Activated effector memory CD4-positive, alpha-beta T cell treated with Interleukin-2 at 50 U/mL for 16 hours (primary cell): ENCODE measurements at regions not wholly inside any gene's neighbourhood (a gene's known extent, or its start where the extent isn't known, plus 50 kb on each side); places are given as distances from the start of the nearest gene placed in this dataset.
"Not testable (repeated sequence)": the region's sequence is repeated elsewhere in the genome, so short reads cannot be mapped to it uniquely, and the experiment has no call there.

Source experiments
- DNase-seq: peaks from one replicate; pipeline ENCODE4 v3.0.0-alpha.2; 2020

DNA sequence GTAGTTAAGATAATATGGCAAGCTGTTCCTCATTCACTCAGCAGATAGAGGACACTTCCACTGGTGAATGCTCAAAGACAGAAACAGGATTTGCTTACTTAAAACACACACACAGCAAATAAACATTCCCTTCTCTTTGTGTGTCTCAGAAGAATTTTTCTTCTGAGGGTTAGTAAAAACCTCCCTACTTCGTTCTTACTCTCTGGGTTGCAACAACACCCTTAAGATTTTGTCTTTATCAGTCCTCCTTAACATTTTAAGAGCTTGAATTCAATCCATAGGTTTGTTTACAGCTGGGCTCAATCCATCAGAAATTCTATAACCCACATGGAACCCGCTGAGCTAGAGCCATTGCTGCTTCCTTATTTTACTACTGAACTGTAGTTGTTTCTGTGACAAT, 237.4 kb upstream of the PIK3R1 start:
- DNase-seq = no peak

DNA sequence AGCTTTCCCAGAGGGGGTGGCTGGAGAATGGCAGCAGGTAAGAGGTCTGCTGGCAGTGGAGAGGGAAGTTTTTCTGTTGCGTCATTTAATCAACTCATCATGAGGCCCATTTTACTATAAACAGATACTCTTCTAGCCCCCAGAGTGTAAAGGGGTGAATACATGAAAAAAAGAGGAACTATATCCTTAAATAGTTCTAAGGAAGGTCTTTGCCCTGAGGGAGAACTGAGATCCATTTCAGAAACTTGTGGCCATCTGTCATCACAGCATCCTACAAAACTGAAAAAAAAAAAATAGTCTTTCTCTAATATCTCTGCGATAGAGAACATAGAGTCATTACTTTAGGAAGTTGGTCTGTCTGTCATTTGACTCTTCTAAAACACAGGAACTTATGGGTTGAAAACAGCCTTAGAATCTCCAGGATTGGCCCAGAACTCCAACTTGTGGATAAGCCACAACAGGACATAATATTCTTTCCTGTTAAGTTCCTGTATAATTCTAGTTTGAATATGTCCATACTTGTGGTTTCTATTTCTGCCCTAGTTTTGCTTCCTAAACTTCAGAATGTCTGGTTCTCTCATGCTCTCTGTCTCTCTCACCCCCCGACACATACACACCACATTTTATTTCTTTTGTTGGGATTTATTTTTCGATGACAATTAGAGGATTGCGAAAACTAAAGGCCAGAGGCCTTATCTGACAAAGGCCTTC, 238.5 kb upstream of the PIK3R1 start:
- DNase-seq = no peak

DNA sequence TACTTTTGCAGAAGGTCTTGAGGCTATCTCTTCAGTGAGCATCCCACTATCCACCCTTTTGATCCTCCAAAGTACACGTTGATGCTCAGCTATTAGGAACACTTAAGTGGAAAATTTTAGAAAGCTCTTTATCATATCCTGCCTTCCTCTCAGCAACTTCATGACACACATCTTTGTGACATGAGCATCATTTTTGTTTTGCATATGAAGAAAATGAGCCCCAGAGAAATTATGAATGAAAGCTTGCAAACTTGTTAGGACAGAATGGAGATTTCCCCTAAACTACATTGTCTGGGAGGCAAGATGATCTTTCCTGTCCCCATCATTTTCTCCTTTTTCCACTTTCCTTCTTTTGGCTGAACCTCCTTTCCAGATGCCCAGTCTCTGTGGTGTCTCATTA, 239.4 kb upstream of the PIK3R1 start:
- DNase-seq = no peak

DNA sequence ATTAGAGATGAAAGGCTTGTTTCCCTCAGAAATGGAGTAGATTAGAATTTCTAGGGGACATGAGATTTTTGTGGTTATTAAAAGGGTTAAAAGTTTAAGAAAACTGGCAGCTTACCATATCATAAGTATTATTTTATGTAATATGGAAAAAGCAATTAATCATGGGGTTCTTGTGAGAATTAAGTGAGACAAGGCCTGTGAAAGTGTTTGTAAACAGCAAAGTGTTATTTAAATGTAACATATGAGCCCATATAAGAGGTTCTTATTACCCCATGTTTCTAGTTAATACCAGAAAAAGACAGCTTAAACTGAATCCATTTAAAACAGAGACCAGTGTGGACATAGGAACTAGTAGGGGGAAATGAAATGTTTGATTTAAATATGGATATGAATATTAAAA, 241.1 kb upstream of the PIK3R1 start:
- DNase-seq = no peak

DNA sequence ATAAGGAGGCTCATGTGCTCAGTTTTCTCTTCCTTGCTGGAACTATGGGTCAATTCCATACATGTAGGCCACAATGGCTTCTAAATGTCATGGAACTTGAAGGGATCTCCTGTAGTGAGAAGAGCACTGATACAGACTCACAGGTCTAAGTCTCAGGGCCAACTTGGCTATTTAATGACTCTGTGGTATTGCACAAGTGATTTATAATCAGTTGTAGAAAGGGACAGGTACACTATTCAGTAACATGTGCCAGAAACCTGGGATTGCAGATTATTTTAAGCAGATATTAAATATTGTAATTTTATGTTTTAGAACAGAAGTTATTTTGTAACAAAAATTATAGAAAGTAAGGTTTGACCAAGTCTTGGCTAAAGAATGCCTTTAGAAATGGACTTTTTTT, 241.5 kb upstream of the PIK3R1 start:
- no peak for DNase-seq

- DNase-seq = no peak
These were observed 243.4 kb upstream of the PIK3R1 start for GRCh38 chr5:67971971-67972821.

GRCh38 chr5:67971223-67971830, 244.2 kb upstream of the PIK3R1 start:
- DNase-seq = no peak

GRCh38 chr5:67969631-67970030, 245.9 kb upstream of the PIK3R1 start:
- DNase-seq = no peak

DNA sequence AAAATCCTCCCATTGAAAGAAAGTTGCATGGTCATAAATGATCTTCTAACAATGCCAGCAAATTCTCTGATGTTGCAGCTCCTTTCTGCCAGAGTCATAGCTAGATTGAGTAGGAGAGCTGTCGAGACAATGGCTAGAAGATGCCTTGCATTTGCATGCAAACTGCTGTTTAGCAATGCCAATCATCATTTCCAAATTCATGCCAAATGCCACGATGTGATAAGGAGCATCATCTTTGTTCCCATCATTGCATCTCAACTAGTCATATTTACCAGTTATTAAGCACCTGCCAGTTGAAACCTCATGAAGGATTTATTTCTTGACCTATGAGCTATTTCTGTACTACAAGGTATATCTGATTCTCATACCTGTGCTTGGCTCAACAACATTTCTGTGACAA, 246.4 kb upstream of the PIK3R1 start:
- no peak for DNase-seq

DNA sequence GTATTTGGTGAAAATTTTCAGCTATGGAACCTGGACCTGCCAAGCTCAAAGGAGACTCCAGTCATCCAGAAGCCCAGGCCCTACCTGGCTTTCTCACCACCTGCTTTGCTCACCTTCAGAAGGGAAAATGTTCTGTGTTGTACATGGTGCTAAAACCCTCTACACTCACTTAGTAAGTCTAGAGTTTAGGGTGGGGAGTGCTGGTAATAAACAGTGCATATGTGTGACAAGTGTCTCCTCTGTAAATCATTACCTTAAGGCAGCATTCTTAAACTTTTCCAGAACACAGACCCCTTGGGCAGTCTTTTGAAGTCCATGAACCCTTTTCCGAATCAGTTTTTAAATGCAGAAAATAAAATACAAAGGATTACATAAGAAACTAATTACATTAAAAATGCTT, 248.8 kb upstream of the PIK3R1 start:
- DNase-seq = no peak

DNA sequence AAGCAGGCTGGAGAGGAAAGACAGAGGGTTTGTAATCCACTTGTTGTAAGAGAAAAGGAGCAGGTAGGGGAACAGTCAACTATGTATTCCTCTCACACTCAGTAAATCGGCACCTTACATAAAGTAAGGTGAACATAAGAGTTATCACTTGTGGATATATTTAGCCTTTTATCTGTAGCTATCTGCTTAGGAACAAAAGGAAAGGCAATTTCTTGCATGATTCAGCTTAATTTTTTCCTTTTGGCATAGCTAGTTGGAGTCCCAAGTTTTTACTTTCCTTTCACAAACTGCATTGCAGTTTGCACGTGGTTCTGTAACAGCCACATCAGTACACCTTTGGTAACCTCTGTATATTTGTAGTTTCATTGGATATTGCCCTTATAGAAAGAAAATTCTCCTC, 250.9 kb upstream of the PIK3R1 start:
- DNase-seq = no peak

GRCh38 chr5:67963789-67964519, 251.6 kb upstream of the PIK3R1 start:
- no peak for DNase-seq

- DNase-seq = no peak
These were observed 254.6 kb upstream of the PIK3R1 start for GRCh38 chr5:67960939-67961338.

GRCh38 chr5:67957374-67957773, 258.2 kb upstream of the PIK3R1 start:
- no peak for DNase-seq

GRCh38 chr5:67954351-67954750, 261.2 kb upstream of the PIK3R1 start:
- DNase-seq = no peak

DNA sequence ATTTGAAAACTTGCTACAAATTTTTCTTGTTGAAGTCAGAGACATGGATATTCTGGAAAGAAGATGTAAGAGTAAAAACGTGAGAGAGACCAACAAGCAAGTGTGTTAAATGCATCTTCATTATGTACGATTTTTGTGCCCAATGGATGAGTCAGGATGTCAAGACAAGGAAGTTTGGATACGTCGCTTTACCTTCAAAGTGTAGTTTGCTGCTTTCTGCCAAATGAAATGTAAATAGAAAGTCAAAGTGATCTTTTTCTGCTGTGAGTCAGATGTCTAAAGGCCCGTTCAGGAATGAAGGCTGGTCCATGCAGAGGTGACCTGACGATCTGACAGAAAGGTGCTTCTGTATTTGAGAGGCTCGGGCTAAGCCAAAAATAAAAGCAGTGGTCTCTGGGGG, 273.1 kb upstream of the PIK3R1 start:
- no peak for DNase-seq

- DNase-seq = no peak
These were observed 273.7 kb upstream of the PIK3R1 start for GRCh38 chr5:67941614-67942401.

DNA sequence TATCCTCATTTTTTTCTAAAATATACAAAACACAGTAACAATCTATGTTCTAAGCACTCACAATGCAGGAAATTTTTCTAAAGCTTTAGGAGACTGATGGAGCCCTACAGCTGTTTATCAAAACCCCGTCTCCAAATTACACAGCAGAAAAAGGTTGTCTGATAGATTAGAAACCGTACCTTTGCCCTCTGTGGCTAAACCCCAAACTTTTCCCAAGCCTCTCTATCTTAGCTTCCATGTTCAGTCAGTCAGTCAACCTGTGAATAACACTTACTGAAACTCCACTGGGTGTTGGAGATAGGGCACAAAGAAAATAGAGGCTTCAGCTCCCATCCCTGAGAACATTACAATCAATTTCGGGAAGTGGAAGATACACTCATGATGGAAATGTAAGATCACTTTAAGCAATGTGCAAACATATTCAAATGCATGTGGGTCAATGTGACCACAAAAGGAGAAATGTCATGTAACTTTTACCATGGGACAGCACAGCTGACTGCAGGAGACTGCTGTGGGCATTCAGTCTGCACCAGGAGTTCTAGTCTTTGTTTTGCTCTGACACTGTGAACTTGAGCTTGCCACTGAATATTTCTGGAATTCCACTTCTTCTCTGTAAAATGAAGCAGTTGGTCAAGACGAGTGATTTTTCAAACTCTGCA, 279.5 kb upstream of the PIK3R1 start:
- DNase-seq = no peak

- DNase-seq = no peak
These were observed 280.6 kb upstream of the PIK3R1 start for GRCh38 chr5:67934976-67935375.

GRCh38 chr5:67925511-67925910, 290.0 kb upstream of the PIK3R1 start:
- DNase-seq = no peak

DNA sequence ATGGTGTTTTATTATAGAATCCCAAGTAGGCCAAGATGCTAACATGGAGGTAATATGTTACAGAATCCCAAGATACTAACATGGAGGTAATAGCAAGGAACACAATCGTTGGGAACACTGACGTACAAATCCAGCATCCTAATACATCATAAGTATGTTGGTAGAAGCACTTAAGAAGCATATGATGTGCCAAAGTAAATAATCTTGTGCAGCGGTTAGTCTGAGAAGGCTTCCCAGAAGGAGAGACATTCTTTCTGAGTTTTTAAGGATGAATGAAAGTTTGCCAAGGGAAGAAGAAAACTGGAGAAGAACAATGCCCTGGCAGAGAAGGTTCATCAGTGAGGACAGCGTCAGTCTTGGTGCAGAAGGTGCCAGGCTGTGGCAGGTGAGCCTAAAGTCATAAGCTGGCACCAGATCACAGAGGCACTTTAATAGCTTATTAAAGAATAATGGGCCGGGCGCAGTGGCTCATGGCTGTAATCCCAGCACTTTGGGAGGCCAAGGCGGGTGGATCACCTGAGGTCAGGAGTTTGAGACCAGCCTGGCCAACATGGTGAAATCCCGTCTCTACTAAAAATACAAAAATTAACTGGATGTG, 294.5 kb upstream of the PIK3R1 start:
- DNase-seq = no peak

DNA sequence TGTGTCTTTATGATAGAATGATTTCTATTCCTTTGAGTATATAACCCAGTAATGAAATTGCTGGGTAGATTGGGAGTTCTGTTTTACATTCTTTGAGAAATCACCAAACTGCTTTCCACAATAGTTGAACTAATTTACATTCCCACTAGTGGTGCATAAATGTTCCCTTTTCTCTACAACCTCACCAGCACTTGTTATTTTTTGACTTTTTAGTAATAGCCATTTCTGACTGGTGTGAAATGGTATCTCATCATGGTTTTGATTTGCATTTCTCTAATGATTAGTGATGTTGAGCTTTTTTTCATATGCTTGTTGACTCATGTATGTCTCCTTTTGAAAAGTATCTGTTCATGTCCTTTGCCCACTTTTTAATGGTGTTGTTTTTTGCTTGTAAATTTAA, 296.0 kb upstream of the PIK3R1 start:
- DNase-seq = not testable (repeated sequence)
